Trophoblast cell (in vitro differentiated cells and primary cell): ENCODE measurements at regions not wholly inside any gene's neighbourhood (a gene's known extent, or its start where the extent isn't known, plus 50 kb on each side); places are given as distances from the start of the nearest gene placed in this dataset.

Source experiments
- DNase-seq, 2 donors: peaks; one replicate each; pipeline ENCODE4 v3.0.0-alpha.2; 2016
- H2AFZ ChIP-seq: 2 replicates; pipeline ENCODE4 v1.6.1; 2013; ENCODE audit warnings: low read length, moderate library complexity, mild to moderate bottlenecking; ENCODE audit not compliant: insufficient read depth, poor library complexity
- H2AK5ac ChIP-seq: 2 replicates; pipeline ENCODE4 v1.6.1; 2013; ENCODE audit warnings: mild to moderate bottlenecking, low read length
- H2BK120ac ChIP-seq: 2 replicates; pipeline ENCODE4 v1.6.1; 2013; ENCODE audit warnings: low read length, mild to moderate bottlenecking, moderate library complexity; ENCODE audit not compliant: insufficient read depth, poor library complexity
- H2BK12ac ChIP-seq: 2 replicates; pipeline ENCODE4 v1.6.1; 2013; ENCODE audit warnings: mild to moderate bottlenecking, low read length, moderate library complexity
- H2BK5ac ChIP-seq: 2 replicates; pipeline ENCODE4 v1.6.1; 2013; ENCODE audit warnings: low read length, low read depth, moderate library complexity, mild to moderate bottlenecking; ENCODE audit not compliant: poor library complexity
- H3K14ac ChIP-seq: 2 replicates; pipeline ENCODE4 v1.6.1; 2013; ENCODE audit warnings: mild to moderate bottlenecking, low read length
- H3K18ac ChIP-seq: 2 replicates; pipeline ENCODE4 v1.6.1; 2013; ENCODE audit warnings: mild to moderate bottlenecking, low read length
- H3K23ac ChIP-seq: 2 replicates; pipeline ENCODE4 v1.6.1; 2013; ENCODE audit warnings: low read length
- H3K27ac ChIP-seq: 2 replicates; pipeline ENCODE4 v1.5.1; 2013; ENCODE audit warnings: low read depth, mild to moderate bottlenecking, inconsistent platforms, low read length, moderate library complexity
- H3K27me3 ChIP-seq: 2 replicates; pipeline ENCODE4 v1.6.1; 2013; ENCODE audit warnings: inconsistent platforms, mild to moderate bottlenecking, low read length, moderate library complexity; ENCODE audit not compliant: insufficient read depth
- H3K36me3 ChIP-seq, 2 experiments: 1 replicate in 1 of 2; 2 replicates in 1 of 2; pipeline ENCODE4 v1.6.1; 2013; ENCODE audit warnings: low read length in 2 of 2, mild to moderate bottlenecking in 2 of 2, moderate library complexity in 1 of 2; ENCODE audit not compliant: insufficient read depth in 2 of 2, control insufficient read depth in 1 of 2
- H3K4ac ChIP-seq: 2 replicates; pipeline ENCODE4 v1.6.1; 2013; ENCODE audit warnings: low read depth, mild to moderate bottlenecking, low read length, moderate library complexity
- H3K4me1 ChIP-seq, 2 experiments: 1 replicate in 1 of 2; 2 replicates in 1 of 2; pipeline ENCODE4 v1.6.1; 2013; ENCODE audit warnings: low read length in 2 of 2, mild to moderate bottlenecking in 2 of 2, moderate library complexity in 1 of 2; ENCODE audit not compliant: insufficient read depth in 2 of 2, control insufficient read depth in 1 of 2
- H3K4me2 ChIP-seq: 2 replicates; pipeline ENCODE4 v1.6.1; 2013; ENCODE audit warnings: inconsistent platforms, mild to moderate bottlenecking, low read length, moderate library complexity
- H3K4me3 ChIP-seq: 2 replicates; pipeline ENCODE4 v1.5.1; 2013; ENCODE audit warnings: mild to moderate bottlenecking, low read depth, low read length, inconsistent platforms
- H3K79me1 ChIP-seq: one replicate; pipeline ENCODE4 v1.6.1; 2013; ENCODE audit warnings: low read length
- H3K79me2 ChIP-seq: 2 replicates; pipeline ENCODE4 v1.6.1; 2013; ENCODE audit warnings: low read length, mild to moderate bottlenecking; ENCODE audit not compliant: control insufficient read depth, insufficient read depth, poor library complexity
- H3K9ac ChIP-seq: 2 replicates; pipeline ENCODE4 v1.6.1; 2013; ENCODE audit warnings: mild to moderate bottlenecking, low read length
- H3K9me3 ChIP-seq: 2 replicates; pipeline ENCODE4 v1.6.1; 2013; ENCODE audit warnings: low read depth, mild to moderate bottlenecking, control low read depth, inconsistent platforms, low read length; ENCODE audit not compliant: insufficient read depth
- H4K12ac ChIP-seq: 2 replicates; pipeline ENCODE4 v1.6.1; 2013; ENCODE audit warnings: low read depth, mild to moderate bottlenecking, low read length, moderate library complexity
- H4K8ac ChIP-seq: 2 replicates; pipeline ENCODE4 v1.6.1; 2013; ENCODE audit warnings: low read depth, mild to moderate bottlenecking, low read length, moderate library complexity
- H4K91ac ChIP-seq: one replicate; pipeline ENCODE4 v1.6.1; 2013; ENCODE audit warnings: low read depth, mild to moderate bottlenecking, low read length, moderate library complexity
- WGBS: extraction: QIAGEN DNeasy Blood & Tissue Kit; methylation state at CpG from one replicate; pipeline ENCODE4 v1.1.7; 2013; ENCODE audit warnings: missing lambda C conversion rate; ENCODE audit not compliant: insufficient read length, insufficient coverage; ENCODE audit errors: extremely low coverage; 5-methylcytosine and 5-hydroxymethylcytosine counted together

- Histone ChIP-seq H2BK5ac (no peak overlapping the region), H4K8ac (no peak overlapping the region), H2AFZ (no peak overlapping the region), H2AK5ac (no peak overlapping the region), H3K23ac (no peak overlapping the region), H3K27me3 (no peaks in the 10 kb centered on the region), H3K9ac (no peak overlapping the region), H4K12ac (no peak overlapping the region), H3K27ac (no peak overlapping the region), H3K4ac (no peak overlapping the region), H3K14ac (no peak overlapping the region), H3K18ac (no peak overlapping the region), H3K4me2 (no peak overlapping the region), H4K91ac (no peak overlapping the region), H3K4me3 (no peak overlapping the region), H2BK120ac (no peak overlapping the region), H3K4me1 (no peaks in the 10 kb centered on the region), H3K79me2 (no peaks in the 10 kb centered on the region), H3K79me1 (no peaks in the 10 kb centered on the region), H3K36me3 (no peaks in the 10 kb centered on the region), H2BK12ac (no peak overlapping the region), H3K9me3 (peaks cover 2% of the 10 kb centered on the region)
- DNase-seq: no peak
- WGBS: 100% methylated on average over 5 of the region's 18 CpGs
Observed at GRCh38 chr22:19636696-19637407, 77.5 kb upstream of the SEPTIN5 start.

GRCh38 chr22:19637408-19638281 lies 76.7 kb upstream of the SEPTIN5 start:
- Histone ChIP-seq H3K79me2 (no peaks in the 10 kb centered on the region), H2BK120ac (no peak overlapping the region), H3K27ac (no peak overlapping the region), H2BK5ac (no peak overlapping the region), H3K4me3 (no peak overlapping the region), H3K23ac (no peak overlapping the region), H4K12ac (no peak overlapping the region), H3K27me3 (no peaks in the 10 kb centered on the region), H2BK12ac (no peak overlapping the region), H2AK5ac (no peak overlapping the region), H3K4ac (no peak overlapping the region), H3K36me3 (no peaks in the 10 kb centered on the region), H3K4me1 (no peaks in the 10 kb centered on the region), H4K8ac (no peak overlapping the region), H3K14ac (no peak overlapping the region), H3K79me1 (no peaks in the 10 kb centered on the region), H3K18ac (no peak overlapping the region), H4K91ac (no peak overlapping the region), H3K9ac (no peak overlapping the region), H3K9me3 (peaks cover 2% of the 10 kb centered on the region), H2AFZ (no peak overlapping the region), H3K4me2 (no peak overlapping the region)
- DNase-seq: no peak
- no CpG with 5 or more reads among the region's 15 CpGs for WGBS

GRCh38 chr22:19638282-19639015 lies 75.9 kb upstream of the SEPTIN5 start:
- no peak overlapping the region for H3K18ac ChIP-seq
- no peak overlapping the region for H2BK120ac ChIP-seq
- WGBS: no CpG with 5 or more reads among the region's 8 CpGs
- no peak overlapping the region for H3K14ac ChIP-seq
- no peak overlapping the region for H2AFZ ChIP-seq
- peaks cover 5% of the 10 kb centered on the region for H3K9me3 ChIP-seq
- H2AK5ac ChIP-seq: no peak overlapping the region
- H3K4me3 ChIP-seq: no peak overlapping the region
- DNase-seq: no peak
- no peaks in the 10 kb centered on the region for H3K79me1 ChIP-seq
- no peak overlapping the region for H2BK12ac ChIP-seq
- no peak overlapping the region for H4K8ac ChIP-seq
- H3K4ac ChIP-seq: no peak overlapping the region
- no peak overlapping the region for H3K4me2 ChIP-seq
- no peak overlapping the region for H3K23ac ChIP-seq
- H2BK5ac ChIP-seq: no peak overlapping the region
- H3K27ac ChIP-seq: no peak overlapping the region
- no peak overlapping the region for H4K91ac ChIP-seq
- no peak overlapping the region for H3K9ac ChIP-seq
- no peaks in the 10 kb centered on the region for H3K27me3 ChIP-seq
- H3K4me1 ChIP-seq: no peaks in the 10 kb centered on the region
- no peaks in the 10 kb centered on the region for H3K36me3 ChIP-seq
- no peaks in the 10 kb centered on the region for H3K79me2 ChIP-seq
- H4K12ac ChIP-seq: no peak overlapping the region

GRCh38 chr22:19639610-19640135 lies 74.6 kb upstream of the SEPTIN5 start:
- H3K14ac ChIP-seq: no peak overlapping the region
- no peaks in the 10 kb centered on the region for H3K36me3 ChIP-seq
- H4K8ac ChIP-seq: no peak overlapping the region
- no peaks in the 10 kb centered on the region for H3K79me1 ChIP-seq
- H3K27ac ChIP-seq: no peak overlapping the region
- H3K9ac ChIP-seq: no peak overlapping the region
- H2BK5ac ChIP-seq: no peak overlapping the region
- no peak overlapping the region for H2AFZ ChIP-seq
- no peak overlapping the region for H2BK12ac ChIP-seq
- H3K79me2 ChIP-seq: no peaks in the 10 kb centered on the region
- no CpG with 5 or more reads among the region's 13 CpGs for WGBS
- no peak overlapping the region for H3K4me3 ChIP-seq
- no peak overlapping the region for H3K4ac ChIP-seq
- H4K12ac ChIP-seq: no peak overlapping the region
- no peak overlapping the region for H3K23ac ChIP-seq
- H3K9me3 ChIP-seq: peaks cover 5% of the 10 kb centered on the region
- no peak for DNase-seq
- no peak overlapping the region for H2BK120ac ChIP-seq
- no peaks in the 10 kb centered on the region for H3K4me1 ChIP-seq
- H3K18ac ChIP-seq: no peak overlapping the region
- no peak overlapping the region for H3K4me2 ChIP-seq
- no peak overlapping the region for H2AK5ac ChIP-seq
- no peaks in the 10 kb centered on the region for H3K27me3 ChIP-seq
- no peak overlapping the region for H4K91ac ChIP-seq
